HG03575 (cell line): ENCODE measurements at regions not wholly inside any gene's neighbourhood (a gene's known extent, or its start where the extent isn't known, plus 50 kb on each side); places are given as distances from the start of the nearest gene placed in this dataset.

ENCODE experiments used
- ATAC-seq: cut with Tn5 transposase; IDR thresholded peaks from one replicate; pipeline ENCODE4 v1.9.1; 2021; ENCODE audit not compliant: unreplicated experiment, insufficient number of reproducible peaks, low FRiP score; ENCODE audit errors: extremely low read depth

- no peak for ATAC-seq
Measured at GRCh38 chr1:208924928-208925327, 658.6 kb upstream of the CAMK1G start.

GRCh38 chr1:208928349-208929010 lies 655.0 kb upstream of the CAMK1G start:
- no peak for ATAC-seq

GRCh38 chr1:208929575-208929974 lies 653.9 kb upstream of the CAMK1G start:
- ATAC-seq, result no peak

- ATAC-seq, result no peak
Measured at GRCh38 chr1:208931936-208932335, 651.6 kb upstream of the CAMK1G start.

GRCh38 chr1:208933984-208934525 lies 649.5 kb upstream of the CAMK1G start:
- no peak for ATAC-seq

- no peak for ATAC-seq
Measured at GRCh38 chr1:208934933-208935332, 648.6 kb upstream of the CAMK1G start.

GRCh38 chr1:208935517-208936187 lies 647.9 kb upstream of the CAMK1G start:
- no peak for ATAC-seq

- no peak for ATAC-seq
Measured at GRCh38 chr1:208939537-208940085, 643.9 kb upstream of the CAMK1G start.

- no peak for ATAC-seq
Measured at GRCh38 chr1:208942394-208943130, 641.0 kb upstream of the CAMK1G start.

- ATAC-seq, result no peak
Measured at GRCh38 chr1:208943291-208943690, 640.2 kb upstream of the CAMK1G start.

GRCh38 chr1:208944981-208945451 lies 638.5 kb upstream of the CAMK1G start:
- ATAC-seq, result no peak

GRCh38 chr1:208950206-208950605 lies 633.3 kb upstream of the CAMK1G start:
- no peak for ATAC-seq

- no peak for ATAC-seq
Measured at GRCh38 chr1:208951026-208951525, 632.4 kb upstream of the CAMK1G start.

- no peak for ATAC-seq
Measured at GRCh38 chr1:208951908-208952307, 631.6 kb upstream of the CAMK1G start.

- no peak for ATAC-seq
Measured at GRCh38 chr1:208962867-208963266, 620.6 kb upstream of the CAMK1G start.

GRCh38 chr1:208965351-208965750 lies 618.2 kb upstream of the CAMK1G start:
- no peak for ATAC-seq

GRCh38 chr1:208967334-208967733 lies 616.2 kb upstream of the CAMK1G start:
- no peak for ATAC-seq

GRCh38 chr1:208974717-208975116 lies 608.8 kb upstream of the CAMK1G start:
- no peak for ATAC-seq

- no peak for ATAC-seq
Measured at GRCh38 chr1:208975456-208975855, 608.1 kb upstream of the CAMK1G start.
